Keratinocyte (primary cell): ENCODE measurements at regions not wholly inside any gene's neighbourhood (a gene's known extent, or its start where the extent isn't known, plus 50 kb on each side); places are given as distances from the start of the nearest gene placed in this dataset.

ENCODE experiments used
- DNase-seq: peaks from one replicate; pipeline ENCODE4 v3.0.0-alpha.2; 2011; ENCODE audit warnings: low read depth, missing footprints, low spot score
- FAIRE-seq: peaks from 2 replicates; lab custom pipeline; 2011; peaks lifted over from hg19 to GRCh38; lab: Jason Lieb, UNC
- H2AFZ ChIP-seq: 2 replicates; pipeline ENCODE4 v1.6.0; 2012; ENCODE audit warnings: low read length, control low read depth, inconsistent platforms; ENCODE audit not compliant: control insufficient read depth
- H3K27ac ChIP-seq: 2 replicates; pipeline ENCODE4 v1.5.1; 2011; ENCODE audit warnings: low read length; ENCODE audit not compliant: control insufficient read depth, insufficient read depth
- H3K27me3 ChIP-seq: 3 replicates; pipeline ENCODE4 v1.6.0; 2011; ENCODE audit warnings: low read length; ENCODE audit not compliant: control insufficient read depth, insufficient read depth; ENCODE audit errors: extremely low read depth
- H3K36me3 ChIP-seq, 2 experiments: 2 replicates in 1 of 2; 3 replicates in 1 of 2; pipeline ENCODE4 v1.5.1; 2011; ENCODE audit warnings: low read length in 2 of 2, mild to moderate bottlenecking in 1 of 2; ENCODE audit not compliant: control insufficient read depth in 2 of 2, insufficient read depth in 2 of 2; ENCODE audit errors: extremely low read depth in 1 of 2
- H3K4me1 ChIP-seq: 3 replicates; pipeline ENCODE4 v1.5.1; 2011; ENCODE audit warnings: low read length; ENCODE audit not compliant: control insufficient read depth, insufficient read depth; ENCODE audit errors: extremely low read depth
- H3K4me2 ChIP-seq: 3 replicates; pipeline ENCODE4 v1.6.0; 2011; ENCODE audit warnings: low read depth, low read length; ENCODE audit not compliant: control insufficient read depth, insufficient read depth; ENCODE audit errors: extremely low read depth
- H3K4me3 ChIP-seq, 3 experiments: fragments of 200-600 bp in 1 of 3; sonication (generic) in 1 of 3; 2 replicates in 2 of 3; 3 replicates in 1 of 3; pipeline ENCODE4 v1.5.1; 2011 to 2016; ENCODE audit warnings: low read length in 3 of 3, mild to moderate bottlenecking in 3 of 3, control low read depth in 2 of 3, inconsistent platforms in 1 of 3, low read depth in 1 of 3, mixed read lengths in 1 of 3, mixed run types in 1 of 3, moderate library complexity in 1 of 3; ENCODE audit not compliant: control insufficient read depth in 2 of 3, insufficient read depth in 2 of 3; ENCODE audit errors: extremely low read depth in 1 of 3
- H3K79me2 ChIP-seq: 2 replicates; pipeline ENCODE4 v1.6.0; 2012; ENCODE audit warnings: low read length; ENCODE audit not compliant: control insufficient read depth, insufficient read depth
- H3K9ac ChIP-seq: 3 replicates; pipeline ENCODE4 v1.6.0; 2011; ENCODE audit warnings: low read length; ENCODE audit not compliant: control insufficient read depth, insufficient read depth; ENCODE audit errors: extremely low read depth
- H3K9me1 ChIP-seq: 3 replicates; pipeline ENCODE4 v1.6.0; 2011; ENCODE audit warnings: low read length; ENCODE audit not compliant: control insufficient read depth, insufficient read depth; ENCODE audit errors: extremely low read depth
- H3K9me3 ChIP-seq: 2 replicates; pipeline ENCODE4 v1.5.1; 2012; ENCODE audit warnings: low read depth, low read length; ENCODE audit not compliant: control insufficient read depth
- H4K20me1 ChIP-seq: 3 replicates; pipeline ENCODE4 v1.6.0; 2011; ENCODE audit warnings: low read length; ENCODE audit not compliant: control insufficient read depth, insufficient read depth; ENCODE audit errors: extremely low read depth
- EZH2 ChIP-seq: IDR thresholded peaks from one replicate; pipeline ENCODE4 v1.6.1; 2012; ENCODE audit warnings: inconsistent platforms, mild to moderate bottlenecking, low read length, moderate library complexity
- dilution Hi-C: fragments of 300-500 bp; cut with MboI; formaldehyde crosslinking; loops from one replicate; pipeline ENCODE4 v1.7.0; 2020; ENCODE audit warnings: low sequenced_read_pairs; ENCODE audit not compliant: extremely low pct_ligation_motif_present
- TF ChIP-seq, protein P1 (sequence below), 3 experiments: IDR thresholded peaks in 1 of 3; conservative IDR thresholded peaks in 1 of 3; optimal IDR thresholded peaks in 1 of 3; 2 replicates in 2 of 3; 3 replicates in 1 of 3; pipeline versions ENCODE3 to v1.5.1; 2011; ENCODE audit warnings: low read length in 3 of 3, mild to moderate bottlenecking in 3 of 3, moderate library complexity in 2 of 3, control low read depth in 1 of 3, inconsistent platforms in 1 of 3; ENCODE audit not compliant: insufficient read depth in 2 of 3; ENCODE audit errors: extremely low read depth in 1 of 3

DNA sequence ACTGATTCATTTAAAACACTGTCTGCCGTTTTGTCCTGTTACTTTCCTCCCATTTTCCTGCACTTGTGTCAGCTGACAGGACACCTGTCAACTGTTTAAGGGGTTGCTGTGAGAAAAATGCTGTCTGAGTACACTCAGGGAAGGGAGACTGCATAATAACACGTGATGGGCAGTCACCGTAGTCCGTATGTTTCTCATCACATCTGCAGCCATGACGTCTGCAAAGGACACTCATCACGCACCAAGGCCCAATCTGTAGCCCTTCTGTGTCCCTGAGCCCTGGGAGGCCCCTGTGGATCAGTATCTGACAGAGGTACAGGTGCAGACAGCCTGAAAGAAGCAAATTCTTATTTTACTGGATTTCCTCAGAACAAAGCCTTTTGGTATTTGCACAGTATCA lies 396.3 kb downstream of the YTHDC2 start:
- Histone ChIP-seq H3K4me2 (no peak overlapping the region), H3K36me3 (no peaks in the 10 kb centered on the region), H2AFZ (no peak overlapping the region), H4K20me1 (no peaks in the 10 kb centered on the region), H3K27me3 (no peaks in the 10 kb centered on the region), H3K9ac (no peak overlapping the region), H3K4me3 (no peak overlapping the region), H3K9me3 (no peaks in the 10 kb centered on the region), H3K79me2 (no peaks in the 10 kb centered on the region), H3K27ac (no peak overlapping the region), H3K4me1 (no peaks in the 10 kb centered on the region), H3K9me1 (no peaks in the 10 kb centered on the region)
- TF ChIP-seq EZH2: no peak
- TF ChIP-seq, protein P1, sequence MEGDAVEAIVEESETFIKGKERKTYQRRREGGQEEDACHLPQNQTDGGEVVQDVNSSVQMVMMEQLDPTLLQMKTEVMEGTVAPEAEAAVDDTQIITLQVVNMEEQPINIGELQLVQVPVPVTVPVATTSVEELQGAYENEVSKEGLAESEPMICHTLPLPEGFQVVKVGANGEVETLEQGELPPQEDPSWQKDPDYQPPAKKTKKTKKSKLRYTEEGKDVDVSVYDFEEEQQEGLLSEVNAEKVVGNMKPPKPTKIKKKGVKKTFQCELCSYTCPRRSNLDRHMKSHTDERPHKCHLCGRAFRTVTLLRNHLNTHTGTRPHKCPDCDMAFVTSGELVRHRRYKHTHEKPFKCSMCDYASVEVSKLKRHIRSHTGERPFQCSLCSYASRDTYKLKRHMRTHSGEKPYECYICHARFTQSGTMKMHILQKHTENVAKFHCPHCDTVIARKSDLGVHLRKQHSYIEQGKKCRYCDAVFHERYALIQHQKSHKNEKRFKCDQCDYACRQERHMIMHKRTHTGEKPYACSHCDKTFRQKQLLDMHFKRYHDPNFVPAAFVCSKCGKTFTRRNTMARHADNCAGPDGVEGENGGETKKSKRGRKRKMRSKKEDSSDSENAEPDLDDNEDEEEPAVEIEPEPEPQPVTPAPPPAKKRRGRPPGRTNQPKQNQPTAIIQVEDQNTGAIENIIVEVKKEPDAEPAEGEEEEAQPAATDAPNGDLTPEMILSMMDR (optimal IDR thresholded peaks at IDR 0.05 in 1 of 3, IDR thresholded peaks at IDR 0.05 in 1 of 3, conservative IDR thresholded peaks at IDR 0.05 in 1 of 3; ENCODE audit: extremely low read depth in 1 of 3, insufficient read depth in 2 of 3, low read length in 3 of 3): no peak
- no peak for FAIRE-seq
- dilution Hi-C loops: no loop called here
- no peak for DNase-seq

DNA sequence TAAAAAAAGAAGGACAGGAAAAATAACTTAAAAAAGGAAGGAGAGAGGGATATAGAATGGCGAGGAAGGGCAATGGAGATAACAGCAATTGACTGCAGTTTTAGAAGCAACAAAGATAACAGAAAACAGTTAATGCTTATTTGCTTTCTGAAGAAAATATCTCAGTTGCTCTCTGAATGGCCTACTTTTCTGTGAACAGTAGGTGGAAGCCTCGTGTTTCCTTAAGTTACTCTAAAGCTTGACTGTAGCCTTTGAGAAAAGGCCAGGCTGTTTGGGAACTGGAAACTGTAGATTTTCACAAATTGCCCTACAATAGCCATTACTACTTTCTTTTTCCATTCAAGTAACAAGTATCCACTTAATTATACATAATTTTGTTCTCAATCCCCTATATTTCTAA lies 404.5 kb downstream of the YTHDC2 start:
- H3K9ac ChIP-seq: no peak overlapping the region
- no peaks in the 10 kb centered on the region for H3K4me1 ChIP-seq
- dilution Hi-C loops: no loop called here
- H3K27me3 ChIP-seq: no peaks in the 10 kb centered on the region
- no peak overlapping the region for H3K27ac ChIP-seq
- TF ChIP-seq, protein P1 (optimal IDR thresholded peaks at IDR 0.05 in 1 of 3, IDR thresholded peaks at IDR 0.05 in 1 of 3, conservative IDR thresholded peaks at IDR 0.05 in 1 of 3; ENCODE audit: extremely low read depth in 1 of 3, insufficient read depth in 2 of 3, low read length in 3 of 3): no peak
- no peak for TF ChIP-seq EZH2
- FAIRE-seq (no peak), DNase-seq (no peak)
- H3K79me2 ChIP-seq: no peaks in the 10 kb centered on the region
- no peaks in the 10 kb centered on the region for H3K9me3 ChIP-seq
- no peaks in the 10 kb centered on the region for H3K36me3 ChIP-seq
- H3K4me2 ChIP-seq: no peak overlapping the region
- H3K9me1 ChIP-seq: no peaks in the 10 kb centered on the region
- H4K20me1 ChIP-seq: no peaks in the 10 kb centered on the region
- H3K4me3 ChIP-seq: no peak overlapping the region
- no peak overlapping the region for H2AFZ ChIP-seq
